ENCODE measurements at regions not wholly inside any gene's neighbourhood (a gene's known extent, or its start where the extent isn't known, plus 50 kb on each side); places are given as distances from the start of the nearest gene placed in this dataset.

DNA sequence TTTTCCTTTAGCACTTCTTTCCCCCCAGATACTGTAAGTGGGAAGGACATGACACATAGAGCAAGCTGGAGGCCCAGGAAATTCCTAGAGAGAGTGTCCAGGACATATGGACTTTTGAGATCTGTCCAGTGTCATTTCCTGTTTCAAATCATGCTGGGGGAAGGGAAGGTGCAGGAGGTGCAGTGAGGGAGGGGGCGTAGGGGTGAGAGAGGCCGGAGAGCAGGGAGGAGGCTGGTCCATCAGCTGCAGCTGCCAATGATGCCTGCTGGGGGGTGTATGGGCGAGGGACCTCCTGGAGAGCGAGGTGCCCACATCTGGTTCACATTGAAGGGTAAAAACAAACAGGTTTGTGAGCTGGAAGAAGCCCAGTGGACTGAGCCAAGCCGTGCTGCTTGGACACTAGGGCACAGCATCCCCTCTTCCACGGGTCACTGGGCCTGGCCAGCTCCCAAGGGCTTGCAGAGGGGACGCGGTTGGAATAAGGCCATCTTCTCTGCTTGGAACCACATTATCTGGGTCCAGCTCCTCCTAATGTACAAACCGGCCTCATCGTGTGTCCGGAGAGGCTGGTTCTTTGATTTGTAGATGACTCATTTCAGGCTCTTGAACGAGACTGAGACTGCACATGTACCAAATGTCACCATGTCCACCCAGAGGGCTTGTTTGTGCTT is 70.4 kb upstream of the SMURF2 start (continued):
- TF ChIP-seq, protein P1, sequence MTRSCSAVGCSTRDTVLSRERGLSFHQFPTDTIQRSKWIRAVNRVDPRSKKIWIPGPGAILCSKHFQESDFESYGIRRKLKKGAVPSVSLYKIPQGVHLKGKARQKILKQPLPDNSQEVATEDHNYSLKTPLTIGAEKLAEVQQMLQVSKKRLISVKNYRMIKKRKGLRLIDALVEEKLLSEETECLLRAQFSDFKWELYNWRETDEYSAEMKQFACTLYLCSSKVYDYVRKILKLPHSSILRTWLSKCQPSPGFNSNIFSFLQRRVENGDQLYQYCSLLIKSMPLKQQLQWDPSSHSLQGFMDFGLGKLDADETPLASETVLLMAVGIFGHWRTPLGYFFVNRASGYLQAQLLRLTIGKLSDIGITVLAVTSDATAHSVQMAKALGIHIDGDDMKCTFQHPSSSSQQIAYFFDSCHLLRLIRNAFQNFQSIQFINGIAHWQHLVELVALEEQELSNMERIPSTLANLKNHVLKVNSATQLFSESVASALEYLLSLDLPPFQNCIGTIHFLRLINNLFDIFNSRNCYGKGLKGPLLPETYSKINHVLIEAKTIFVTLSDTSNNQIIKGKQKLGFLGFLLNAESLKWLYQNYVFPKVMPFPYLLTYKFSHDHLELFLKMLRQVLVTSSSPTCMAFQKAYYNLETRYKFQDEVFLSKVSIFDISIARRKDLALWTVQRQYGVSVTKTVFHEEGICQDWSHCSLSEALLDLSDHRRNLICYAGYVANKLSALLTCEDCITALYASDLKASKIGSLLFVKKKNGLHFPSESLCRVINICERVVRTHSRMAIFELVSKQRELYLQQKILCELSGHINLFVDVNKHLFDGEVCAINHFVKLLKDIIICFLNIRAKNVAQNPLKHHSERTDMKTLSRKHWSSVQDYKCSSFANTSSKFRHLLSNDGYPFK (CRISPR knock-in tag; IDR thresholded peaks at IDR 0.05; ENCODE audit: borderline replicate concordance) = peak; percentile 16; the same call in 1 of the 2 replicates
- no peak for TF ChIP-seq ZNF7 (CRISPR knock-in tag; IDR thresholded peaks at IDR 0.05)
- TF ChIP-seq, protein P2, sequence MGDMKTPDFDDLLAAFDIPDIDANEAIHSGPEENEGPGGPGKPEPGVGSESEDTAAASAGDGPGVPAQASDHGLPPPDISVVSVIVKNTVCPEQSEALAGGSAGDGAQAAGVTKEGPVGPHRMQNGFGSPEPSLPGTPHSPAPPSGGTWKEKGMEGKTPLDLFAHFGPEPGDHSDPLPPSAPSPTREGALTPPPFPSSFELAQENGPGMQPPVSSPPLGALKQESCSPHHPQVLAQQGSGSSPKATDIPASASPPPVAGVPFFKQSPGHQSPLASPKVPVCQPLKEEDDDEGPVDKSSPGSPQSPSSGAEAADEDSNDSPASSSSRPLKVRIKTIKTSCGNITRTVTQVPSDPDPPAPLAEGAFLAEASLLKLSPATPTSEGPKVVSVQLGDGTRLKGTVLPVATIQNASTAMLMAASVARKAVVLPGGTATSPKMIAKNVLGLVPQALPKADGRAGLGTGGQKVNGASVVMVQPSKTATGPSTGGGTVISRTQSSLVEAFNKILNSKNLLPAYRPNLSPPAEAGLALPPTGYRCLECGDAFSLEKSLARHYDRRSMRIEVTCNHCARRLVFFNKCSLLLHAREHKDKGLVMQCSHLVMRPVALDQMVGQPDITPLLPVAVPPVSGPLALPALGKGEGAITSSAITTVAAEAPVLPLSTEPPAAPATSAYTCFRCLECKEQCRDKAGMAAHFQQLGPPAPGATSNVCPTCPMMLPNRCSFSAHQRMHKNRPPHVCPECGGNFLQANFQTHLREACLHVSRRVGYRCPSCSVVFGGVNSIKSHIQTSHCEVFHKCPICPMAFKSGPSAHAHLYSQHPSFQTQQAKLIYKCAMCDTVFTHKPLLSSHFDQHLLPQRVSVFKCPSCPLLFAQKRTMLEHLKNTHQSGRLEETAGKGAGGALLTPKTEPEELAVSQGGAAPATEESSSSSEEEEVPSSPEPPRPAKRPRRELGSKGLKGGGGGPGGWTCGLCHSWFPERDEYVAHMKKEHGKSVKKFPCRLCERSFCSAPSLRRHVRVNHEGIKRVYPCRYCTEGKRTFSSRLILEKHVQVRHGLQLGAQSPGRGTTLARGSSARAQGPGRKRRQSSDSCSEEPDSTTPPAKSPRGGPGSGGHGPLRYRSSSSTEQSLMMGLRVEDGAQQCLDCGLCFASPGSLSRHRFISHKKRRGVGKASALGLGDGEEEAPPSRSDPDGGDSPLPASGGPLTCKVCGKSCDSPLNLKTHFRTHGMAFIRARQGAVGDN (CRISPR knock-in tag; IDR thresholded peaks at IDR 0.05) = peak; percentile 65
- no peak for TF ChIP-seq SSRP1 (CRISPR knock-in tag; IDR thresholded peaks at IDR 0.05)
- TF ChIP-seq ZNF772 (CRISPR knock-in tag; IDR thresholded peaks at IDR 0.05) = no peak
- TF ChIP-seq, protein P3, sequence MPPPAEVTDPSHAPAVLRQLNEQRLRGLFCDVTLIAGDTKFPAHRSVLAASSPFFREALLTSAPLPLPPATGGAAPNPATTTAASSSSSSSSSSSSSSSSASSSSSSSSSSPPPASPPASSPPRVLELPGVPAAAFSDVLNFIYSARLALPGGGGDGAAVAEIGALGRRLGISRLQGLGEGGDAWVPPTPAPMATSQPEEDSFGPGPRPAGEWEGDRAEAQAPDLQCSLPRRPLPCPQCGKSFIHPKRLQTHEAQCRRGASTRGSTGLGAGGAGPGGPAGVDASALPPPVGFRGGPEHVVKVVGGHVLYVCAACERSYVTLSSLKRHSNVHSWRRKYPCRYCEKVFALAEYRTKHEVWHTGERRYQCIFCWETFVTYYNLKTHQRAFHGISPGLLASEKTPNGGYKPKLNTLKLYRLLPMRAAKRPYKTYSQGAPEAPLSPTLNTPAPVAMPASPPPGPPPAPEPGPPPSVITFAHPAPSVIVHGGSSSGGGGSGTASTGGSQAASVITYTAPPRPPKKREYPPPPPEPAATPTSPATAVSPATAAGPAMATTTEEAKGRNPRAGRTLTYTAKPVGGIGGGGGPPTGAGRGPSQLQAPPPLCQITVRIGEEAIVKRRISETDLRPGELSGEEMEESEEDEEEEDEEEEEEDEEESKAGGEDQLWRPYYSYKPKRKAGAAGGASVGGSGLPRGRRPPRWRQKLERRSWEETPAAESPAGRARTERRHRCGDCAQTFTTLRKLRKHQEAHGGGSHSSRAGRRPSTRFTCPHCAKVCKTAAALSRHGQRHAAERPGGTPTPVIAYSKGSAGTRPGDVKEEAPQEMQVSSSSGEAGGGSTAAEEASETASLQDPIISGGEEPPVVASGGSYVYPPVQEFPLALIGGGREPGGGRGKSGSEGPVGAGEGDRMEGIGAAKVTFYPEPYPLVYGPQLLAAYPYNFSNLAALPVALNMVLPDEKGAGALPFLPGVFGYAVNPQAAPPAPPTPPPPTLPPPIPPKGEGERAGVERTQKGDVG (CRISPR knock-in tag; IDR thresholded peaks at IDR 0.05; ENCODE audit: borderline replicate concordance) = no peak
- TF ChIP-seq ZNF136 (CRISPR knock-in tag; IDR thresholded peaks at IDR 0.05; ENCODE audit: low read depth) = no peak
- TF ChIP-seq FOXA3 (CRISPR knock-in tag; IDR thresholded peaks at IDR 0.05) = peak; percentile 2; the same call in 1 of the 2 replicates
- no peak for TF ChIP-seq FOSL1 (CRISPR knock-in tag; IDR thresholded peaks at IDR 0.05; ENCODE audit: borderline replicate concordance)
- no peak for TF ChIP-seq ZNF674 (CRISPR knock-in tag; IDR thresholded peaks at IDR 0.05; ENCODE audit: low read depth)
- no peak for TF ChIP-seq ZNF274 (CRISPR knock-in tag; IDR thresholded peaks at IDR 0.05)
- 0 out of 2 replicates have a peak, but pooled peaks have one; percentile 44 for TF ChIP-seq ETV6 (CRISPR knock-in tag; conservative IDR thresholded peaks at IDR 0.05)
- no peak for TF ChIP-seq ZBTB42 (CRISPR knock-in tag; IDR thresholded peaks at IDR 0.05)
- no peak for TF ChIP-seq ZNF878 (CRISPR knock-in tag; IDR thresholded peaks at IDR 0.05)
- no peak for TF ChIP-seq POGZ (CRISPR knock-in tag; IDR thresholded peaks at IDR 0.05)
- no peak for TF ChIP-seq ZBTB38 (CRISPR knock-in tag; IDR thresholded peaks at IDR 0.05)
- no peak for TF ChIP-seq SNAPC2 (CRISPR knock-in tag; IDR thresholded peaks at IDR 0.05)
- no peak for TF ChIP-seq TOPORS (CRISPR knock-in tag; IDR thresholded peaks at IDR 0.05)
- TF ChIP-seq ZNF703 (CRISPR knock-in tag; IDR thresholded peaks at IDR 0.05; ENCODE audit: borderline replicate concordance) = no peak
- TF ChIP-seq ZNF775 (CRISPR knock-in tag; IDR thresholded peaks at IDR 0.05; ENCODE audit: borderline replicate concordance) = no peak
- TF ChIP-seq ESRRA (CRISPR knock-in tag; IDR thresholded peaks at IDR 0.05; ENCODE audit: low read depth) = no peak

Data from HepG2 (cell line).